Activated gamma-delta T cell treated with anti-CD3 and anti-CD28 coated beads, Interleukin-2, amount 50 U/mL, for 16 hours (primary cell): ENCODE measurements at regions not wholly inside any gene's neighbourhood (a gene's known extent, or its start where the extent isn't known, plus 50 kb on each side); places are given as distances from the start of the nearest gene placed in this dataset.
"Not testable (repeated sequence)": the region's sequence is repeated elsewhere in the genome, so short reads cannot be mapped to it uniquely, and the experiment has no call there.

Experiments used
- DNase-seq: peaks from one replicate; pipeline ENCODE4 v3.0.0-alpha.2; 2020; ENCODE audit warnings: low read depth

DNA sequence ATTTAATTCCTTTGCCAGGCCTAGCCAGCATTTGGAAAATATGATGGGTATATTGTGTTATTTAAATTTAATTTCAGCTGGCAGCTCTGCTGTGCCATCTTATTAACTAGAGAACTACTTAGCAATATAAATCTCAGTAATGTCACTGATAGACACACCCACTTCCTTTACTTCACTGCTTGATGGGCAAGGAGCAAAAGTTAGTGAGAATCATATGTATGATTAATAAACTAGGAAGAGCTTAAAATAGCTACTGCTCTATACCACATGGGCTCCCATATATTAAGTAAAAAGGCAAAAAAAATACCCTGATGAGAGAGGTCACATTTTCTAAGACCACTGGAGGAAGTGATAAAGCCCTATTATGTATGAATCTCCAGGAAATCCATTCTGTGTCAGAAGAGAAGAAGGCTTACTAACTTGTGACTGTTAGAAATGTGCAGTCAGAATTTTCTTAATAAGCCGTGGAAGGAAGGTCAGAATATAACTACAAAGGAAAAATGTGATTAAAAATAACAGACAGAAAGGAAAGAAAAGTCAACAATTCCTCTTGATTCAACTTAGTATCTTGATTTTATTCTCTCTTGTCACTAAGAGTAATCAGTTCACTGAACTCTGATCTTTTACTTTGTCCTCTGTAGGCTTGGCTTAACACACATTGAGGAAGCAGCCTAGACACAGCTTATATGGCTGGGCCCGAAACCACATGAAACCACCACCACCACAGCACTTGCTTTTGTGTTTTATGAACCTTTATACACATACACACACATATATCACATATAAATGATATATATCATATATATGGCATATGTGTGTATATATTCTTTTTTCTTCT is 1233.9 kb upstream of the ALCAM start:
- DNase-seq: no peak

DNA sequence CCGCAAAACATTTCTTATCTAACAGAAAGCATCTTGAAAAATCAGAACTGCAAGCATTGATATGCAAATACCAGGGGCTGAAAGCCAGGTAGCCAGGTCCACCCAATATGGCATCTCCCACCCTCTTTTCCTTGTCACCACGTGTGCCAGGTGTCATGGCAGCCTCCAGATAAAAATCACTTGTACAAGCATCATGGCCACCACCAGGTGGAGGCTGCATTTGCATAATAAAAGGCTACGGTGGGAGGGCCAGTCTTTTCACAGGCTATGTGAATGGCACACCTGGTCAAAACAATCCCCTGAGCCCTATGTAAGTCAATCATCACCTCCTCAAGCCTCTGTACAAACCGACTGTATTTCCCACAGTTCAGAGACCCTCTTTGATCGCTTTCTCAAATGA is 1233.1 kb upstream of the ALCAM start:
- DNase-seq: no peak

DNA sequence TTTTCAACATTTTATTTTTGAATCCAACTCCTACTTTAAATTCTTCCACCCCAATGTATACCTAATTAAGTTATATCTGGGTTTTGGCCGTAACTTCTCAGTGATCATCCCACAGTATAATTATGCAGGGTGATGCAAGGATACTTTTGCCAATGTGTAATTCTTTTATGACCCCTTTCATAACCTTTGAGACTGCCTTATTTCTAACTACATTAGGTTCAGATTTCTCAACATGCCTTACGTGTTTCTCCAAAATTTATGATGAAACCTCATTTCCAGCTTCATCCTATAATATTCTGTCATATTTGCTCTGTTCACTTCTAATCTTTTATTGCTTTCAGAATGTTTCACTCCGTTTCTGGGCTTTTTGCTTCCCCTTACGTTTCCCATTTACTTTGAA is 1229.6 kb upstream of the ALCAM start:
- DNase-seq: no peak

DNA sequence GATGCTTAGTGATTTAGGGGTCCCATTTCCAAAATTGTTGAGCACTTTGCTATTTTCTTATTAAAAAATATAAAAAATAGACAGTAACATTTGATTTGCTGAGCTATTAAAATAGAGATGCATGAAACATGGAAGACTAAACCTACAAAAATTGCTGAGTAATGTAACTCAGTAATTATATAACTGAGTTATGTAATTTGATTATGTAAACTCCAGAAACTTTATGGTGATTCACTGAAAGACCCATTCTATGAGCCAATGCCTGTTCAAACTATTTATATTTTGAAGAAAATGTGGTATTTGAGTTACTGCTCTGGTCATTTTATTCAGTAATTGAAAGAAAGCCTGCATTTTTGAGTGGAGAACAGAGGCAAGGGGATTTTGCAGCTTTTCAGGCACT is 1221.5 kb upstream of the ALCAM start:
- DNase-seq: no peak

DNA sequence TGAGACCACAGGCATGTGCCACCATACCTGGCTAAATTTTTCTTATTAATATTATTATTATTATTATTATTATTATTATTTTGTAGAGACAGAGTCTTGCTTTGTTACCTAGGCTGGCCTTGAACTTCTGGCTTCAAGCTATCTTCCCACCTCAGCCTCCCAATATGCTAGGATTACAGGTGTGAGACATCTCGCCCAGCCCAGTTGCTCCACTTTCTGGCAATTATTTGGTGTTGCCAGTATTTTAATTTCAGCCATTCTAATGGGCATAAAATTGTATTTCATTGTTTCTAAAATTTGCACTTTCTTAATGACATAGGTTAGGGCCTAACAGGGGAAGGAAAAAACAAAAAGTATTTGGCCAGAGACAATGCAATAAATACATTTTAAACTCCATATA is 1217.6 kb upstream of the ALCAM start:
- DNase-seq: no peak

DNA sequence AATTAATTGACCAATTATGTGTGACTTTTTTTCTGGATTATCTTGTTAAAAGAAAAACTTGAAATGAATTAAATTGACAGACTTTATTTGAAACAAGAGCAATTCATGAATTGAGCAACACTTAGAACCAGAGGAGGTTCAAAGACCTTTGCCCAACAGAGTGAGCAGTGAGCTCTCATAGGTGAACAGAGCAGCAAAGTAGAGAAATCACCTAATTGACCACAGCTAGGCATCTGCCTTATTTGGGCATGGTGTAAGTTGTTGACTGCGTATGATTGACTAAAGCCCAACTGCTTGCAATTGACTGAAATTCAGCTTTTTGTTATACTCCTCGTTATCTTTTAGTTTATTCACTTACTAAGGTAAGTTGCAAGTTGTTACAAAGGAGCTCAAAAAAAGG is 1216.0 kb upstream of the ALCAM start:
- no peak for DNase-seq

DNA sequence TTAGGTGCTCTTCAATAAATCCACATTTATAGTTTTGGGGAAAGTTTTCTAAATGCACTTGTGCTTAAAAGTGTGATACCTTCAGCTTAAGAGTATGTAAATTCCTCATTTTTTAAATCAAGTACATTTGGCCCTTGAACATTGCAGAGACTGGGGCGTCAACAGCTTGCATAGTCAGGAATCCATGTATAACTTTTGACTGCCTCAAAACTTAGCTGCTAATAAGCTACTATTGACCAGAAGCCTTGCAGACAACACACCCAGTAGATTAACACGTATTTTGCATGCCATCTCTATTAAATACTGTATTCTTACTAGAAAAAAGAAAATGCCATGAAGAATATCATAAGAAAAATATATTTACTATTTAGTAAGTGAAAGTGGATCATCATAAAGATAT is 1211.8 kb upstream of the ALCAM start:
- DNase-seq: no peak

DNA sequence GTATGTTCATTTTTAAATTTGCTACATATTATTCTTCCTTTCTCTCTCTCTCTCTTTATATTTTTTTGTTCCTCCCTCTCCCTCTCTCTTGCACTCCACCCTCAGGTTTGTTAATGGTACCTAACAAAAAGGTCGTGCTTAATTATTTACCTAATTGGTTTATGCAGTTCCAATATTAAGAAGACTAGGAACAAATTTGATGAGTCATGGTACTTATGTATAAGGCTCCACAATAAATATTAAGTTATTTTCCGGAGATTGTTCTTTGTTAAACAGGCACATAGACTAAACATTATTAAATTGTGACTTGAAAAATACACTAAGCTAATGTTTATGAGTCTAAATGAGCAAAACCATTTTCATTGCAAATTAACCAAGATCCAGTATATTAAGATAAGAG is 1200.8 kb upstream of the ALCAM start:
- DNase-seq: no peak

DNA sequence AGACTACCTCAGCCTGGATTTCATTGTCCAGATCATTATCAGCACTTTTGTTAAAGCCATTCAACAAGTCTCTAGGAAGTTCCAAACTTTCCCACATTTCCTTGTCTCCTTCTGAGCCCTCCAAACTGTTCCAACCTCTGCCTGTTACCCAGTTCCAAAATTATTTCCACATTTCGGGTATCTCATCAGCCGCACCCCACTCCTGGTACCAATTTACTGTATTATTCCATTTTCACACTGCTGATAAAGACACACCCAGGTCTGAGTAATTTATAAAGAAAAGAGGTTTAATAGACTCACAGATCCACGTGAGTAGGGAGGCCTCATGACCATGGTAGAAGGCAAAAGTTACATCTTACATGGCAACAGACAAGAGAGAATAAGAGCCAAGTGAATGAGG is 1198.3 kb upstream of the ALCAM start:
- DNase-seq: no peak

DNA sequence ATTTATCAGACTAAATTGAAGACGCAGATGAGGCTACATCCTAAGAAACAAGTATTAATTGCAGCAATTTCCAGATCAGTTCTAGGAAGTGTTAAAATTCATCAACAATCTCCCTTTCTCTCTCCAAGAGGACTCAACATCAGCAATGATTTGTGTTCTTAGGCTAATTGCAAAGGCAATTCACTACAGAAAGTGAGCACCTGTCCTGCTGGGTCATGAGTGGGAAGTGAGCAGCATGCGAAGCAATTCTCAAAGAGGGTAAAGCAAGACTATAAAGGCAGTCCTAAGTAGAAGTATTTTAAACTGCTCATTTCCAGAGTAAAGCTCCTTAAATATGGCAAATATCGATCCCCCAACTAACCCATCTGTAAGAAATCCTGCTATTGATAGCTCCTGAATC is 1191.0 kb upstream of the ALCAM start:
- DNase-seq: no peak

DNA sequence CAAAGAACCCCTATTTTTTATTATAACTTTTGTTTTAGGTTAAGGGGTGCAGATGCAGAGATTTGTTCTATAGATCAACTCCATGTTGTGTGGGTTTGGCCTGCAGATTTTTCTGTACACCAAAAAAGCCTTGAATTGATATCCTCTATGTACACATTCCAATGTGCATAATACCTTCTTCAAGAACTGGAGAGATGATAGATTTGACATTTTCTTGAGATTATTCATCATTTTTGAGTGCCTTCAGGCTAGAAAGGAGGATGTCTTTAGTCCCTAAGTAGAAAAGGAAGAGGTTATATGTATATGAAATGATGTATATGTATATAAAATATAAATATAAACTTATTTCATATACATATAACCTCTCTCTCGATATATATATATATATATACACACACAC is 1190.0 kb upstream of the ALCAM start:
- DNase-seq: no peak

DNA sequence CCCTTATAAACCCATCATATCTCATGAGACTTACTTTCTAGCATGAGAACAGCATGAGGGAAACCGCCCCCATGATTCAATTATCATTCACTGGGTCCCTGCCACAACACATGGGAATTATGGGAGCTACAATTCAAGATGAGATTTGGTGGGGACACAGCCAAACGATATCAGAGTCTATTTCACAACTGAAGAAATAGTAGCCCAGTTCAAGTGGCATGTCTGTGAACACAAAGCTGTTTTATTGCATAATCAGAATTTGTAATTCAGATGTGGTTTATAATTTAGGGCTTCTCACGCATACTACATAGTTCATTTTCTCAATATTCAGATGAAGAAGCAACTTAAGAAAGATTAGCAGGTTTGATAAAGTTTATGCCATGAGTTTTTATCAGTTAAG is 1188.0 kb upstream of the ALCAM start:
- DNase-seq: no peak

DNA sequence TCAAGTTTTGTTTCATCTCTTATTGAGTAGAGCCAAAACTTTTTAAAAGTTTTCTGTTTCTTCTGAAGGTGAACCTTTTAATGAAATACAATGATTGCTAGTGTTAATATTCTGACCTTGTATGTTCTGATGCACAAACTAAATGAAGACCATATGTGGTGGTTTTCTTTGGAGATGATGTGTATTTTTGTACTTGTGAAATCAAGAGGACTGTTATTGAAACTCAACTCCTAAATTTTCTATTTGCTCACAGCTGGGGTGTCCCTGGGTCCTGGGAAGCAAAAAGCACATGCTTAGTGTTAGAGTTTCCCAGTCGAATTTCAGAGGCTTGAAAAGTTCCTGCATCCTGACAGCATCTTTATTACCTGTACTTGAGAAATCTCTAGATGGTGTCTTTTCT is 1185.8 kb upstream of the ALCAM start:
- DNase-seq: no peak

DNA sequence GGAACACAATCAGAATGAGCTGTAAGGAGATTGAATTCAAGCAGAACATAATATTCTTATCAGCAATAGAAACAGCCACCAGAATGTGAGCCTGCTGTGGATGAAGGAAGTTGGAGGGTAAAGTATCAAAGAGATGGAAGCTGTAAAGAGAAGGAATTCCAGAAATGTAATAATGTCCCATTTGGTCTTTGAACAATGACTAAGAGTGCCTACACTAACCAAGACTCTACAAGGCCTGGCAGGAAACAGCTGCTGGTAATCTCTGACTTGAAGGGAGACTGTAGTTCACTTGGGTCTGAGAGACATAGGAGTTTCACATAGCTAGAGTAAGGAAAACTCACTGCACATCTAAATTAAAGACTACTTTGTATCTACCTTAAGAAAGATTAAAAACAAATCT is 1176.0 kb upstream of the ALCAM start:
- no peak for DNase-seq

DNA sequence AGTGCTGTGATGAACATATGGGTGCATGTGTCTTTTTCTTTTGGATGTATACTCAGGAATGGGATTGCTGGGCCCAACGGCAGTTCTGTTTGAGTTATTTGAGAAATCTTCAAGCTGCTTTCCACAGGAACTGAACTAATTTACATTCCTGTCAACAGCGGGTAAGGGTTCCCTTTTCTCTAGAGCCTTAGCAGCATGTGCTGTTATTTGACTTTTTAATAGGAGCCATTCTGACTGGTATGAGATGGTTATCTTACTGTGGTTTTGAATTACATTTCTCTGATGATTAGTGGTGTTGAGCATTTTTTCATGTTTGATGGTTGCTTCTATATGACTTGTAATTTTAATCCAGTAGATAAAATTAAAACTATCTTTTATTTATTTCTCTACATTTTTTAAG is 1168.6 kb upstream of the ALCAM start:
- DNase-seq: no peak

DNA sequence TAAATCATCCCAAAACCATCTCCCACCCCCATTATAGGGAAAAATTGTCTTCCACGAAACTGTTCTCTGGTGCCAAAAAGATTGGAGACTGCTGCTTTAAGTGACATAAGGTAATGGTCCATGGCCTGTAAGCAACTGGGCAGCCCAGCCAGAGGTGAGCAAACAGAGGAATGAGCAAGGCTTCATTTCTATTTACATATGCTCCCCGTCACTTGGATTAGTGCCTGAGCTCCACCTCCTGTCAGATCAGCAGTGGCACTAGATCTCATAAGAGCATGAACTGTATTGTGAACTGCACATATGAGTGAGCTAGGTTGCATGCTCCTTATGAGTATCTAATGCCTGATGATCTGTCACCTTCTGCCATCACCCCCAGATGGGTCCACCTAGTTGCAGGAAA is 1159.8 kb upstream of the ALCAM start:
- DNase-seq: no peak

DNA sequence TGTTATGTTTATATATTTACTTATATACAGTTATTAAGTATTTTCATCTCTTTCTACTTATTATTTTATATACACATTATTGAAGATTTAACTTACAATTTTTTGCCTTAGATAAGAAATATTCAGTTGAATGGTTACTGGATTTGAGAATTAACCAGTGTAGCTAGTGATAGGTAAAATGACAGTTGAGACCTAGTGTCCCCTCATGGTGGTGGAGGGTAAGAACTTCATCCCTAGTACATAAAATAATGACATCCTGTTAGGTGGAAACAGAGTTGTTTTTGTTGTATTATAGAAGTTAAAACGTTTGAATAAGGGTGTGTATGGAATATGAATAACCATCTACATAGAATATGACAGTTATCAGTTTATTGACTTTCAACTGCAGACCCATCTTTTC is 1152.4 kb upstream of the ALCAM start:
- no peak for DNase-seq

DNA sequence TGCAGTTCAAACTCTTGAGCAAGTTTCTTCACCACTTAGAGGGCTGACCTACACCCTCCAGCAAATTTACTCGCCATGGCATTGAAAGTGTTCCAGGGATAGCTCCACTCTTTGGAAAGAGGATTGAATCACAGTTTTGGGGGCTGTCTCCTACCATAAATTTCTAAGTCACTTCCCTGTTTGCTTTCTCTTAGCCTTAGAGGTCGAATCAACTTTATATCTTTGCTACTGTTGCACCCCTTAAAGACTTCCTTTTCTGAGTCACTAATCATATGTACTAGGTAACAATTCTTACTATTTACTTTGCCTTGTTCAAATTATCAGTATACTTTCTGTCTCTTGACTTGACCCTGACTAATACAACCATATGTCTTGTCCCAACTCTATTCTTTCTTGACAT is 1151.8 kb upstream of the ALCAM start:
- DNase-seq: no peak

DNA sequence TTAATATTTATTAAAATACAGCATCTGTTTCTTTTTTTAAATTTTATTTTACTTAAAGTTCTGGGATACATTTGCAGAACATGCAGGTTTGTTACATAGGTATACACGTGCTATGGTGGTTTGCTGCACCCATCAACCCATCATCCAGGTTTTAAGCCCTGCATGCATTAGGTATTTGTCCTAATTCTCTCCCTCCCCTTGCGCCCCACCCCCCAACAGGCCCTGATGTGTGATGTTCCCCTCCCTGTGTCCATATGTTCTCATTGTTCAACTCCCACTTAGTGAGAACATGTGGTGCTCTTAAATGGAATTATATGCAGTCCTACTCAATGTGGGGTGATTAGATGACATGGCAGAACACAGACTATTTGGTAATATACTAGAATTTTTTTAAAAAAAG is 1147.7 kb upstream of the ALCAM start:
- not testable (repeated sequence) for DNase-seq

DNA sequence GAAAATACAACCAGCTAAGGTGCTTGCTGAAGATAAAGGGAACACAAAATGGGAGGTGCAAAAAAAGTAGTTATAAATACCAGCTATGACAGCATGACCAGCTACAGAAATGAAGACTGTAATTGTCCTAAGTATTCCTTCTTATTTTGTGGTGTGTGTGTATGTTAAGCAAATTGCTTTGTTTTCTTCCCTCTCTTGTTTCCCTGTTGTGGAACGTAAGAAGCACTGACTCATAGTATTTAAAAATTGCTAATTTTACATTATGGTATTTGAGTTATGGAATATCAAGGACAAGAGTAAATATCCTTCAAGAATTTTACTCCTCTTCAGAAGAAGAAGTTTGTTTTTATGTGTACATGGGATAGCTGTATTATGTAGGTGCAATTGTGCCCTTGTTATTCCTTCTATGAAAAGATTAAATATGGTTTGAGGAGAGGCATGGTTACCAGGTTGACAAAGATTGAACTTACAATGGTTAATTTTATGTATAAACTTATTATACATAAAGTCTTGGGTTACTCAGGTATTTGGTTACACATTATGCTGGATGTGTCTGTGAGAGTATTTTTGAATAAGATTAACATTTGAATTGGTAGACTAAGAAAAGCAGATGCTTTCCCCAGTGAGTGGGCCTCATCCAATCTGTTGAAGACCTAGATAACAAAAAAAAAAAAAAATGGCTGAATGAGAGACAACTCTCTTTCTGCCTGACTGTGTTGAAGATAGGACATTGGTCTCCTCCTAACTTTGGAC is 1132.1 kb upstream of the ALCAM start:
- DNase-seq: no peak

DNA sequence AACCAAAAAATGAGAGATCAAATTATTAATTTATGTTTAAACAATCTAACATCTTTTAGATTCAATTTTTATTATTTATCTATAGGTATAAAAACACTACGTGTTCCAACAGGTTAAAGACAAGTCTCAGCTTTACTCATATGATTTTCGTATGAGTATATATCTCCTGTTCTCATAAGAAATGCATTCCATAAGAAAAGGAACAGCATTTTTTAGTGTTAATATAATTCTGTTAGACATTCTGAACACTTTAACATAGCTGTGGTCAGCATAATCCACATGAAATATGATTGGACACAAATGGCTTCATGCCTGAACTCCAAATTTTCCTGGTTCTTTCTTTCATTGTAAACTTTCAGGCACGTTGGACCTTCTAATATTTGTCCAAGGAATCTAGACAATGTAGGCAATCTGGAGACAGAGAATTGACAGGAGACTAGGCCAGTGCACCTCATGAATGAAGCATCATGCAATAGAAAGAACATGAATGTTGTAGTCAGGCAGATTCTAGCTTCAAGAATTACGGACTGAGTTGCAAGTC is 1122.0 kb upstream of the ALCAM start:
- DNase-seq: no peak

DNA sequence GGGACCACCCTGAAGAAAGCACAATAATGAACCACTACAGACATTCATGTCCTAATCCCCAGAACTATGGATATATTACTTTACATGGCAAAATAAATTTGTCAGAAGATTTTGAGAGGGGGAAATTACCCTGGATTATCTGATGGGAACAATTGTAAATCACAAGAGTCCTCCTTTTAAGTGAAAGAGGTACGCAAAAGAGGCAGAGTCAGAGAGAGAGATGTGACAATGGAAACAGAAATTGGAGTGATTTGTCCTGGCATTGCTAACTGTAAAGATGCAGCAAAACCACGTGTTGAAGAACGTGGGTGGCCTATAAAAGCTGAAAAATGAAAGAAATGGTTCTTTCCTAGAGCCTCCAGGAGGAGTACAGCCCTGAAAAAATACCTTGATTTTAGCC is 1121.4 kb upstream of the ALCAM start:
- no peak for DNase-seq

DNA sequence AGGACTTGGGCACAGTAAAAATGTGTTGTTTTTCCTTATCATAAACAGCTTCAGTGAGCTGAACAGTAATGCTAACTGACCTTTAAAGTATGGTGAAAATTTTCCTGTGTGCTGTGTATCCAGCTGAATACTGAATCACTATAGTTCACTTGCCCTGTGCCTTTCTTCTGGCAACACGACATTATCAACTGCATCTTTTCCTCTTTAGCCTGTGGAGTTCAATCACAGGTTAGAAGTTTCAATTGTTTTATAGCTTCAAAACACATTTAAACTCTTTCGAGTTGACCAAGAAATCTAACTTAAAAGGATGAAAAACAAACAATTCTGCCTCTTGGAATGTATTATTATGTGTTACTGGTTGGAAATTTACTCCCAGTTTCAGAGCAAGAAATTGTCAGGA is 1120.7 kb upstream of the ALCAM start:
- no peak for DNase-seq

DNA sequence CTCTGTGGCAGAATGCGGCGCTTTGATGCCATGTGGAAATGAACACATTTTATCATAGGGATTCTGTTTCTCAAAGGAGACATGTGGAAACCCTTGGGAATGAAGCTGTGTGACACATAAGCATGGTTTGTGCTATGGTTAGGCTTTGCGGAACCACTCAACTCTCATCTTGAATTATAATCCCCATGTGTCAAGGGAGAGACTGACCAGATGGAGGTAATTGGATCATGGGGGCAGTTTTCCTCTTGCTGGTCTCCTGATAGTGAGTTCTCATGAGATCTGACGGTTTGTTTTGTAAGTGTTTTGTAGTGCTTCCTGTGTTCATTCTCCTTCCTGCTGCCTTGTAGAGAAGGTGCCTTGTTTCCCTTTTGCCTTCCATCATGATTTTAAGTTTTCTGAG is 1109.2 kb upstream of the ALCAM start:
- DNase-seq: no peak
